Jurkat, Clone E6-1 (cell line): ENCODE measurements at regions not wholly inside any gene's neighbourhood (a gene's known extent, or its start where the extent isn't known, plus 50 kb on each side); places are given as distances from the start of the nearest gene placed in this dataset.

Experiments
- DNase-seq: peaks from one replicate; pipeline ENCODE4 v3.0.0-alpha.2; 2011; ENCODE audit warnings: low read depth, low spot score
- H3K4me3 ChIP-seq: 2 replicates; pipeline ENCODE4 v1.5.1; 2011; ENCODE audit warnings: mild to moderate bottlenecking, low read length, control low read depth, moderate library complexity

DNA sequence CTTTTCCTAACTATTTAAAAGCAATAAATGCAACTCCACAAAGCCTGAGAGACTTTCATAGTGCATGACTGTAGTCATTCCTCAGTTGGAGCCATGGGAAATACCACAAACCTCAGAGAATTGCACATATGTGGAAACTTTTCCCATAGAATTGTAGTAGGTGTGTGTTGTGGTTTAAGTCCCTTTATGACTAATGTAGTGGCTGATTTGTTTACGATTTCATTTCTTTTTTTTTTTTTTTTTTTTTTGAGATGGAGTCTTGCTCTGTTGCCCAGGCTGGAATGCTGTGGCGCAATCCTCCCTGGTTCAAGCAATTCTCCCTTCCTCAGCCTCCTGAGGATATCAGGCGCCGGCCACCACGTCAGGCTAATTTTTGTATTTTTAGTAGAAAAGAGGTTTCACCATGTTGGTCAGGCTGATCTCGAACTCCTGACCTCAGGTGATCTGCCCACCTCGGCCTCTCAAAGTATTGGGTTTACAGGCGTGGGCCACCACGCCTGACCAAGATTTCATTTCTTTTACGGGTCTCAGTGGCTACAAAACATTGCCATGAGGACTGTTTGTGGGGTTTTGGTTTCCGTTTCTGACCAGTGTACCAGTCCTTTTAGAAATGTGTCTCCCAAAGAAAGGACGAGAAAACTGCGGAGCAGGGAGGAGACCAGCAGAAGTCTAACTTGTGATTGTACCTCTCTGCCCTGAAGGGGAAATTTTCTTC lies 212.1 kb upstream of the MARCKS start:
- DNase-seq = no peak
- H3K4me3 ChIP-seq = no peak overlapping the region

DNA sequence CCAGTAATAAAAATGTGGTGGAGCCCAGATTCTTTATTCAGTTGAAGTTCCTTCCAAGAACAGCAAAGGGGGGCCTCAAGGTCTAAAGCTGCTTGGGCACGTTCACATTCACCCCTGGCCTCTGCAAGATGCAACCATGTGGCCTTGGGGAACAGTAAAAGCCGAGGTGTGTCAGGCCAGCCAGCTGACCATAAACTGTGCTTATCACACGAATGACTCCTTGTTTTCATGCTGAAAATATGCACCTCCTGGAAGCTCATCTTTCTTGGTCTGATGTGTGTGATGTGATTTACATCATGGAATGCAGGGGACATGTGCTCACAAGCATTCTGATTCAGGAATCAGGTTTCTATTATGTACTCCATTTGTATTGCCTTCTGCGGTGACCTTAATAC lies 211.6 kb upstream of the MARCKS start:
- no peak for DNase-seq

DNA sequence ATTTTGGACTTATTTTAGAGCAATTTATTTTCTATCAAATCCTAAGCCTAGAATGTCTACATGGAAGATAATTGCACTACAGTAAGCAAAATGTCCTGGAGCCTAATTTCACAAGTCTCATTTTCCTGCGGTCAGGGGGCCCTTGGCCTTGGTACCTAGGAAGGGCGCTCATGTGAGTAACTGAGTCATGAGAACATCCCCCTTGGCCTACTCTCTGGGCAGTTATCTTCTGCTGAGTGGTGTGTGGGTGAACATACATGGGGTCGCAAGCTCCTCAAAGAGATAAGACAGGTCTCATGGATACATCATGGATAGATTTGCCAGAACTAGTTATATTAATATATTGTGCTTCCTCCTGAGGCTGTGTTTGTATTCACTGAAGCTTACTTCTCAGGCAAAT lies 211.2 kb upstream of the MARCKS start:
- no peak overlapping the region for H3K4me3 ChIP-seq
- no peak for DNase-seq

More for the DNA sequence above, 211.6 kb upstream of the MARCKS start:
- H3K4me3 ChIP-seq = no peak overlapping the region

GRCh38 chr6:113646701-113647100 lies 210.4 kb upstream of the MARCKS start:
- DNase-seq = no peak
- no peak overlapping the region for H3K4me3 ChIP-seq

DNA sequence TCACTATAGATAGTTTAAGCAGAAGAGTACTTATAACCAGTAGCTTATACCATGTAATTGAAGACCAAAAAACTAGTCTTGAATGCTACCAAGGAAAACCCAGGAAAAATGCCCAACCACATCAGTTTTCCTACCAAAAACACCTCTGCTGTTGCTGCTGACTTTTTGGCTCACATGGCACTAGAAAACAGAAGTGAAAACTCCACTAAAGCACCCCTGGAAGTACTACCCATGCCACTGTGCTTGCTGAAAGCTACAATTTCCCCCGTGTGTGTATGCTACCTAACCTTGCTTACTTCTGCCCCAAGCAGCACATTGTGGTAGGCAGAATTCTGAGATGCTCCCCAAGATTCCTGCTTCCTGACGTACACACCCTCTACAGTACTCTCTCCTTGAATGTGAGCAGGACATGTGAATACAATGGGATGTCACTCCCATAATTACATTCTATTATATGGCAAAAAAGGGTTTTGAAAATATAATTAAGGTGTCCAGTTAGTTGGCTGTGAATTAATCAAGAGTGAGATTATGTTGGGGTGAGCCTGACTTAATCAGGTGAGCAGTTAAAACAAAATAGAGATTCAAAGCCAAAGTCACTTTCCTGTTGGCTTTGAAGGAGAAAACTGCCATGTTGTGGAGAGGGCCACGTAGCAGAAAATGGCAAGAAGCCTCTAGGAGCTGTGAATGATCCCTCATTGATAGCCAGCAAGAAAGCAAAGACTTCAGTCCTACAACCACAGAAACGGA lies 209.8 kb upstream of the MARCKS start:
- no peak overlapping the region for H3K4me3 ChIP-seq
- no peak for DNase-seq

DNA sequence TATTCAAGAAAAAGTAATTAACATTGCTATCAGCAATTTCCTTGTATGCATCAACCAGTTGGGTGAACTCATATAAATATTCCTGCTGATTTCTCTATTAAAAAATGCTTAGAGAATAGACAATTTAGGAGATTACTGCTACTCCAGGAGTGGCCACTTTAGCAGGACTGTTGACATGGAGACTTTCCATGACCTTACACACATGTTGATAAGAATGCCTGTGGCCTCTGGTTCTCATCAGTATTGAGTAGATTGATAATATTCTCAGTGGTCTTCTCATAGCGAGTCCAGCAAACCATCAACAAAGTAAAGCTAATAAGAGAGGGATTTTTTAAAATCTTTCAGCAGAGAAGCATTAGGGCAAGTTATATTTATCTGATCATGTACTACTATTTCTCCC lies 208.4 kb upstream of the MARCKS start:
- no peak overlapping the region for H3K4me3 ChIP-seq
- DNase-seq = no peak

- no peak for DNase-seq
Measured at GRCh38 chr6:113649276-113649675, 207.9 kb upstream of the MARCKS start.

GRCh38 chr6:113649880-113650609 lies 207.1 kb upstream of the MARCKS start:
- DNase-seq = no peak
- no peak overlapping the region for H3K4me3 ChIP-seq

More at GRCh38 chr6:113649276-113649675, 207.9 kb upstream of the MARCKS start:
- H3K4me3 ChIP-seq = no peak overlapping the region

DNA sequence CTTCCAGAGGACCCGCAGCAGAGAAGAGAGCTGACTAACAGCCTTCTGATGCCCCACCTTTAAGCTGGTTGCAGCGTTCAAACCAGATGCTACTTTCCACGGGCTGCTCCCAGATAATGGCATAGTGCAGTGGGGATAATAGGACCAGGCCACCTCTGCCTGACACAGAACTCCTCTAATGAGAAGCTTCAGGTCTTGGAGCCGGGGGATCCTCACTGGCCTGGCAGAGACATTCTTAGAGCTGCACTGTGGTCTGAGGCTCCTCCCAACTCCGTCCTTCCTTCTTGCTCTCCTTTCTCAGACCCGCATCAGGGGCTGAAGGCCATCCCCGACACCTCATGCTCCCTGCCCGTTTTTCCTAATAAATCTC lies 206.6 kb upstream of the MARCKS start:
- no peak overlapping the region for H3K4me3 ChIP-seq
- DNase-seq = no peak

DNA sequence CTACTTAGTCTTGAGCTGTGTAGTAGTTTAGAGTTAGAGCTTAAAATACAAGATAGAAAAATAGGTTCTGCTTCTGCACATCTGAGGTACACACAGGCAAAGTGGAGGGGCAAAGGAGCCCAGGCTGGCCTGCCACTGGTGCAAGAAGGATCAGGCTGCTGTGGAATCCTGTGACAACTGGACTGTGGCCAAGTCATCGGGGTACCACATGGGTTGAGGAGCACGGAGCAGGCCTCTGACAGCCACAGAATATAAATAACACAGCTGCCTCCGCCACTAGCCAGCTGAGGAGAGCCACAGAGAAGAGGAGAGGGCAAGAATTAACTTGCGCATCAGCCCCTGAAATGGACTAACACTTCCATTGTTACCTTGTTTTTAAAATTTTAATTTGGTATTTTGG lies 206.0 kb upstream of the MARCKS start:
- DNase-seq = no peak
- H3K4me3 ChIP-seq = no peak overlapping the region

- DNase-seq = no peak
- no peak overlapping the region for H3K4me3 ChIP-seq
Measured at GRCh38 chr6:113651920-113652319, 205.2 kb upstream of the MARCKS start.

GRCh38 chr6:113653275-113653674 lies 203.9 kb upstream of the MARCKS start:
- H3K4me3 ChIP-seq = no peak overlapping the region
- no peak for DNase-seq

GRCh38 chr6:113654396-113654795 lies 202.7 kb upstream of the MARCKS start:
- H3K4me3 ChIP-seq = no peak overlapping the region
- DNase-seq = no peak

DNA sequence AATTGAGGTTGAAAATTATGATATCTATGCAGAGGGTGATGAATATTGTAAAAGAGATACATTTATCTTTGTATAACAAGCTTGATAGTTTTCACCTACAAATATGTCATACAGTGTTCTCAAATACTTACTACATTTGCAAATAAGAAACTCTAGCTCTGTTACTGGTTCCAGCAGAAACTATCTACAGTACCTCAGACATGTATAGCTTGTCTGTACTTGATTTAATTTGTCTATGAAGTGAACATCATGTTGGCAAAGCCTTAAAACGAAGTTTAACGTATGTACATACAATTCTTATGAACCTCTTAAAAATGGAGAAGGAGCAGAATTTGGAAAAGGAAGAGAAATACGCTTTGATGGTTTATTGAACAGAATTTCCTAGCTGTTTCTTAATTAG lies 201.4 kb upstream of the MARCKS start:
- DNase-seq = no peak
- no peak overlapping the region for H3K4me3 ChIP-seq

GRCh38 chr6:113659762-113660404 lies 197.3 kb upstream of the MARCKS start:
- no peak overlapping the region for H3K4me3 ChIP-seq
- no peak for DNase-seq

- DNase-seq = no peak
- no peak overlapping the region for H3K4me3 ChIP-seq
Measured at GRCh38 chr6:113660819-113661218, 196.3 kb upstream of the MARCKS start.

GRCh38 chr6:113662093-113662665 lies 195.0 kb upstream of the MARCKS start:
- DNase-seq = no peak
- no peak overlapping the region for H3K4me3 ChIP-seq

DNA sequence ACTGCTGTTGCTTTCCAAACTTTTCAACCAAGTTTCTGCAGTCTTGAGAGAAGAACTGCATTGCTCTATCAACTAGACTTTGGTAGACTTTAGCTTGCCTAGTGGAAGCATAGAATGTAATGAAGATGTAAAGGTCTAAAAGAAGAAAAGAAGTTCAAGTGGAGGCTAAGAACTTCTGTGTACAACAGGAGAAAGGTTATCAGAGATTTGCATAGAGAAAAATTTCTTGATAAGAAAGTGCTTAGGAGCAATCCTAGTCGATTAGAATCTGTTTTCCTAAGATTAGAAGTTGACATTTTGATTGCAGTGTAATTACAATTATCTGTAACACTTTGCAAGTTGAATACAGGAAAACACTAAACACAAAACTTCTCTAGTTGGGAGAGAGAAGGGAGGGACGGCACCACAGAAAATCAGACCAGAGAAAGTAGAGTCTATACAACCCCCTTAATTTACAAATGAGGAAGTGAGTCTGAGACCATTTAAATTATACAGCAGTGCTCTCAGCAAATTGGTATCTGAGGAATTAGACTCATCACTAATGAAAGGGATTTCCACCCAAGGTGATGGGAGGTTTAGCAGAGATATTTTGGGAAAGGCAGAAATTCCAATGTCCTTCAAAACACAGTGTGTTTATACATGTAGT lies 194.3 kb upstream of the MARCKS start:
- no peak for DNase-seq
- no peak overlapping the region for H3K4me3 ChIP-seq

- DNase-seq = no peak
Measured at GRCh38 chr6:113664909-113665308, 192.2 kb upstream of the MARCKS start.

More at GRCh38 chr6:113664909-113665308, 192.2 kb upstream of the MARCKS start:
- no peak overlapping the region for H3K4me3 ChIP-seq
